Activated naive CD4-positive, alpha-beta T cell treated with anti-CD3 and anti-CD28 coated beads, Interleukin-2, amount 10 ng/mL, durations not matched to agents 7 days and 5 days (primary cell): ENCODE measurements at regions not wholly inside any gene's neighbourhood (a gene's known extent, or its start where the extent isn't known, plus 50 kb on each side); places are given as distances from the start of the nearest gene placed in this dataset.

Experiments used
- CTCF ChIA-PET: fragments of 350-600 bp; sonication (Branson Sonifier 250); formaldehyde crosslinking; loops from one replicate; lab custom pipeline; 2021; ENCODE audit warnings: antibody characterized with exemption; lab: Charles Lee
- DNase-seq: peaks from one replicate; pipeline ENCODE4 v3.0.0-alpha.2; 2020
- H3K27ac Mint-ChIP-seq: one replicate; pipeline ENCODE4 v1.8.0; 2021; ENCODE audit warnings: mild to moderate bottlenecking, moderate library complexity, mixed read lengths
- H3K27me3 Mint-ChIP-seq: one replicate; pipeline ENCODE4 v1.8.0; 2021; ENCODE audit warnings: mild to moderate bottlenecking, mixed read lengths
- H3K36me3 Mint-ChIP-seq: one replicate; pipeline ENCODE4 v1.8.0; 2021; ENCODE audit warnings: mixed read lengths
- H3K4me1 Mint-ChIP-seq: one replicate; pipeline ENCODE4 v1.8.0; 2021; ENCODE audit warnings: mixed read lengths
- H3K4me3 Mint-ChIP-seq: one replicate; pipeline ENCODE4 v1.8.0; 2021; ENCODE audit warnings: mild to moderate bottlenecking, moderate library complexity, mixed read lengths
- H3K9me3 Mint-ChIP-seq: one replicate; pipeline ENCODE4 v1.8.0; 2021; ENCODE audit warnings: mixed read lengths

DNA sequence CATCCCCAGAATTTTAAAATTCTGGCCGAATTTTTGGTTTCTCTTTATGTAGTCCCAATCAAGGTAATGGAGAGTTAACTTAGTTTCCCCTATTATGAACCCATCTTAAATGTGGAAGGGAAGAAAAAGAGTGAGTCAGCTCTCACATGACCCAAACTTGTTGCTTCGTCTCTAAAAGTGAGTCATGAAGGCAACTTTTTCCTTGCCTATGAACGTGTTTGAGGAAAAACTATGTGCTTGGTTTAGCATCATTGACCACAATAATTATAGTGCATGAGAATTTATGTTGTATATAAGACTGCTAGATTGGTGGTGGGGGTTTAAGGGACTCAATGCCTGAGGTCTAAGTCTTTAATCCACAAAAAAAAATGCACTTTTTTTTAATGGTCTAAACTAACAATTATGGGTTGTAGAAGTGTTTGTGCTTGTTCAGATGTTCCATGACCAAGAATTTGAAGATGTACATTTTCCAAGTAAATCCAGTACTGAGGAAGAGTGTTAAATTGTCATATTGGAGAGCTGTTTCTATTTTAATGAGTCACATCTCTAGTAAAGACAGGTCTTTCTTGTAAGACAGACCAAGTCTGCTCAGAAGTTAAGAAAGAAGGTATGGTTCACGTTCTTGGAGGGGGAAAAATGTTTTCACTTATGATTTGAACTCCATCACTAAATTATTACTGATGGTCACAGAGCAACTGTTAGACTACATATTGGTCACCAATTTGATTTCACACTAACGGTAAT lies 409.9 kb upstream of the MARCKS start:
- Mint-ChIP-seq H3K27ac (no peak overlapping the region), H3K4me1 (no peaks in the 10 kb centered on the region), H3K27me3 (no peaks in the 10 kb centered on the region), H3K4me3 (no peak overlapping the region), H3K9me3 (peaks cover 3% of the 10 kb centered on the region), H3K36me3 (no peaks in the 10 kb centered on the region)
- no peak for DNase-seq
- CTCF ChIA-PET: no interaction called here

DNA sequence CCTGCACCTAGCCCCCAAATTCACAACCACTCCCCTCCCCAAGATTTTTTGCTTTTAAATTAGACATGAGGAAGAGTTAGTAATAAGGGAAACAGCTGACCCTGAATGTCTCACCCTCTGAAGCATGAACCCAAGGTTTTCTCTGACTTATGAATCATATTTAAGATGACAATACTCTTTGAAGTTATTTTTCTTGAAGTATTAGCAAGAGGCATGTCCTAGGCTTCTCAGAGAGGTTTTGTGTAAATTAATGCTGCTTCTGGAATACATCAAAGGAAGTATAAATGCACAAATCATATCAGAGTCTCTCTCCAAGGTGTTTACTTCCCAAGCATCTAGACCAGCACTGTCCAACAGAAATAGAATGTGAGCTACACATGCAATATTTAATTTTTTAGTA lies 408.1 kb upstream of the MARCKS start:
- no peak overlapping the region for H3K27ac Mint-ChIP-seq
- H3K9me3 Mint-ChIP-seq: peaks cover 3% of the 10 kb centered on the region
- no peak for DNase-seq
- no peaks in the 10 kb centered on the region for H3K4me1 Mint-ChIP-seq
- H3K4me3 Mint-ChIP-seq: no peak overlapping the region
- no peaks in the 10 kb centered on the region for H3K36me3 Mint-ChIP-seq
- H3K27me3 Mint-ChIP-seq: no peaks in the 10 kb centered on the region
- CTCF ChIA-PET: no interaction called here

DNA sequence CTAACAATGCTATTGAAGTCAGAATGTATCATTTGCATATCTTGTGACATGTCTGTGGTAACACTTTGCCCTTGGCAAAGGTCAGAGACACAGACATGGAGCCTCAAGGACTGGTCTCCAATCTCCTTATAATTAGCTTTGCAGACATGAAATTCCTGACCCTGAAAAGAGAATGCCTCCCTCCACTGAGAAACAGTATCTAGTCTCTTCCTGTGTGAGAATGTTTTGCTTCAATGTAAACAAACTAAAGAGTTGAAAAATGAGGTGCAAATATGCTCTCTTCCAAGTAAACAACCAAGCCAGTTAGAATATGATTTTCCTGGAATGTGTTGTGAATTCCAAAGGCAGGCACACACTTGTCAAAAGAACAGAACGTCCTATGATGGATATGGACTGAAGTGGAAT lies 407.1 kb upstream of the MARCKS start:
- Mint-ChIP-seq H3K9me3 (peaks cover 3% of the 10 kb centered on the region), H3K4me3 (no peak overlapping the region), H3K4me1 (no peaks in the 10 kb centered on the region), H3K27ac (no peak overlapping the region), H3K36me3 (no peaks in the 10 kb centered on the region), H3K27me3 (no peaks in the 10 kb centered on the region)
- CTCF ChIA-PET: no interaction called here
- no peak for DNase-seq

DNA sequence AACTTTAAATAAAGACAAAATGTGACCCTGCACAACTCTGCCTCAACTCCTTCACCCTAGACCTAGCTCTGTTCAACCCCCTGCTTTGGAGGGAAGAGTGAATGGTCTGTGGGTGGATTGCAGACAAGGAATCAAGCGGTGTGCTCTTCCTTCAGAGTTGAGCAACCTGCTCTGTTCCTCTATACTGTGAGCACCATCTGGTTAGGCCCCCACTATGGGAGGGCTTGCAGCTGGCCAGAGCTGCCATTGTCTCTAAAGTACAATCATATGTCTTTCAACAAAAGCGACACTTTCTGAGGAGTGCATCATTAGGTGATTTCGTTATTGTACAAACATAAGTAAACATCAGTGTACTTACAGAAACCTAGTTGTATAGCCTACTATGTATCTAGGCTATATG lies 406.1 kb upstream of the MARCKS start:
- DNase-seq: no peak
- Mint-ChIP-seq H3K4me1 (no peaks in the 10 kb centered on the region), H3K36me3 (no peaks in the 10 kb centered on the region), H3K9me3 (peaks cover 1% of the 10 kb centered on the region), H3K27me3 (peaks cover 3% of the 10 kb centered on the region), H3K27ac (no peak overlapping the region), H3K4me3 (no peak overlapping the region)
- CTCF ChIA-PET: no interaction called here

GRCh38 chr6:113457198-113457597 lies 399.9 kb upstream of the MARCKS start:
- Mint-ChIP-seq H3K4me1 (no peaks in the 10 kb centered on the region), H3K27ac (no peak overlapping the region), H3K9me3 (no peaks in the 10 kb centered on the region), H3K4me3 (no peak overlapping the region), H3K27me3 (peaks cover 3% of the 10 kb centered on the region), H3K36me3 (no peaks in the 10 kb centered on the region)
- CTCF ChIA-PET: no interaction called here
- no peak for DNase-seq

GRCh38 chr6:113457751-113458150 lies 399.4 kb upstream of the MARCKS start:
- H3K36me3 Mint-ChIP-seq: no peaks in the 10 kb centered on the region
- H3K27me3 Mint-ChIP-seq: peaks cover 3% of the 10 kb centered on the region
- H3K4me1 Mint-ChIP-seq: no peaks in the 10 kb centered on the region
- H3K9me3 Mint-ChIP-seq: no peaks in the 10 kb centered on the region
- H3K27ac Mint-ChIP-seq: no peak overlapping the region
- H3K4me3 Mint-ChIP-seq: no peak overlapping the region
- DNase-seq: no peak
- CTCF ChIA-PET: no interaction called here

GRCh38 chr6:113458368-113459010 lies 398.7 kb upstream of the MARCKS start:
- CTCF ChIA-PET: no interaction called here
- DNase-seq: no peak
- no peaks in the 10 kb centered on the region for H3K9me3 Mint-ChIP-seq
- no peak overlapping the region for H3K4me3 Mint-ChIP-seq
- no peak overlapping the region for H3K27ac Mint-ChIP-seq
- H3K27me3 Mint-ChIP-seq: peaks cover 3% of the 10 kb centered on the region
- H3K4me1 Mint-ChIP-seq: no peaks in the 10 kb centered on the region
- H3K36me3 Mint-ChIP-seq: no peaks in the 10 kb centered on the region

DNA sequence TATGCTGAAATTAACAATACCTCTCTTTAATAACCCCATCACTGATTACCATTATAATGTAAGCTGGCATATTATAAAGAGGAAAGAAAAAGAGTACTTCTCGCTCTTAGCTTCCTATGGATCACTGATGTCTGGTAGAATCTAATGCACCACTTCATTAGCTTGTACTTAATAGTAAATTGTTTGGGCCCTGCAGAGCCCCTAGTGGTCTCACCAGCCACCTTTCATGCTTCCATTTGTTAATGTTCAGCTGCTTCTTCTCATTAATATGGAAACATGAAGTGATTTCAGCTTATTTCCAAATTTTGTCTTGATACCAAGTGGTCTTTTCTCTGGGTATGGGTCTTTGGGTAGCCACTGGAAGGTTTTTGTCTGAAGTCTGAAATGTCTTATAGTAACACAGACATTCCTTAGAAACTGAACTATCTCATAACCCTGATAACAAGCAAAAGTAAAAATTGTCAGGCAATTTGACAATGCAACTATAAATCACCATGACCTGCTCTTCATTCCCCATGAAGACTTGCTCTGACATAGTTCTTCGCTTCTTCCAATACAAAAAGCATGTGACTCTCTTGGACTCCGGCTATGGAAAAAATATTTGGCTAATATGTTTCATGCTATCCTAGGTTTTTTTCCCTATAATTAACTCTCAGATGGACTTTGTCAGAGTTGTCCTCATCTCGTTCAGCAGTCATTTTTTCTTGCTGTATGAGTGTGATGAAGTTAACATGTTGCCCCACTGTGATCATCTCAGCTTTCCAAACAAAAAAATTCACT lies 395.8 kb upstream of the MARCKS start:
- Mint-ChIP-seq H3K27ac (no peak overlapping the region), H3K27me3 (no peaks in the 10 kb centered on the region)
- CTCF ChIA-PET: no interaction called here

GRCh38 chr6:113464536-113464935 lies 392.6 kb upstream of the MARCKS start:
- H3K4me1 Mint-ChIP-seq: no peaks in the 10 kb centered on the region
- H3K4me3 Mint-ChIP-seq: no peak overlapping the region
- no peaks in the 10 kb centered on the region for H3K36me3 Mint-ChIP-seq
- peaks cover 5% of the 10 kb centered on the region for H3K9me3 Mint-ChIP-seq
- no peaks in the 10 kb centered on the region for H3K27me3 Mint-ChIP-seq
- no peak overlapping the region for H3K27ac Mint-ChIP-seq
- no peak for DNase-seq
- CTCF ChIA-PET: no interaction called here

More for the DNA sequence above, 395.8 kb upstream of the MARCKS start:
- DNase-seq: no peak
- no peaks in the 10 kb centered on the region for H3K36me3 Mint-ChIP-seq
- no peak overlapping the region for H3K4me3 Mint-ChIP-seq
- no peaks in the 10 kb centered on the region for H3K9me3 Mint-ChIP-seq
- H3K4me1 Mint-ChIP-seq: no peaks in the 10 kb centered on the region

- Mint-ChIP-seq H3K9me3 (peaks cover 5% of the 10 kb centered on the region), H3K27me3 (no peaks in the 10 kb centered on the region), H3K36me3 (no peaks in the 10 kb centered on the region), H3K4me1 (no peaks in the 10 kb centered on the region), H3K27ac (no peak overlapping the region), H3K4me3 (no peak overlapping the region)
- CTCF ChIA-PET: no interaction called here
- no peak for DNase-seq
Observed at GRCh38 chr6:113464960-113465359, 392.2 kb upstream of the MARCKS start.

GRCh38 chr6:113466526-113466925 lies 390.6 kb upstream of the MARCKS start:
- Mint-ChIP-seq H3K36me3 (no peaks in the 10 kb centered on the region), H3K9me3 (peaks cover 5% of the 10 kb centered on the region), H3K27ac (no peak overlapping the region), H3K4me3 (no peak overlapping the region), H3K27me3 (no peaks in the 10 kb centered on the region), H3K4me1 (no peaks in the 10 kb centered on the region)
- no peak for DNase-seq
- CTCF ChIA-PET: no interaction called here

GRCh38 chr6:113475392-113475791 lies 381.8 kb upstream of the MARCKS start:
- no peak overlapping the region for H3K27ac Mint-ChIP-seq
- no peaks in the 10 kb centered on the region for H3K4me1 Mint-ChIP-seq
- DNase-seq: no peak
- H3K36me3 Mint-ChIP-seq: no peaks in the 10 kb centered on the region
- no peak overlapping the region for H3K4me3 Mint-ChIP-seq
- no peaks in the 10 kb centered on the region for H3K27me3 Mint-ChIP-seq
- H3K9me3 Mint-ChIP-seq: no peaks in the 10 kb centered on the region
- CTCF ChIA-PET: no interaction called here

DNA sequence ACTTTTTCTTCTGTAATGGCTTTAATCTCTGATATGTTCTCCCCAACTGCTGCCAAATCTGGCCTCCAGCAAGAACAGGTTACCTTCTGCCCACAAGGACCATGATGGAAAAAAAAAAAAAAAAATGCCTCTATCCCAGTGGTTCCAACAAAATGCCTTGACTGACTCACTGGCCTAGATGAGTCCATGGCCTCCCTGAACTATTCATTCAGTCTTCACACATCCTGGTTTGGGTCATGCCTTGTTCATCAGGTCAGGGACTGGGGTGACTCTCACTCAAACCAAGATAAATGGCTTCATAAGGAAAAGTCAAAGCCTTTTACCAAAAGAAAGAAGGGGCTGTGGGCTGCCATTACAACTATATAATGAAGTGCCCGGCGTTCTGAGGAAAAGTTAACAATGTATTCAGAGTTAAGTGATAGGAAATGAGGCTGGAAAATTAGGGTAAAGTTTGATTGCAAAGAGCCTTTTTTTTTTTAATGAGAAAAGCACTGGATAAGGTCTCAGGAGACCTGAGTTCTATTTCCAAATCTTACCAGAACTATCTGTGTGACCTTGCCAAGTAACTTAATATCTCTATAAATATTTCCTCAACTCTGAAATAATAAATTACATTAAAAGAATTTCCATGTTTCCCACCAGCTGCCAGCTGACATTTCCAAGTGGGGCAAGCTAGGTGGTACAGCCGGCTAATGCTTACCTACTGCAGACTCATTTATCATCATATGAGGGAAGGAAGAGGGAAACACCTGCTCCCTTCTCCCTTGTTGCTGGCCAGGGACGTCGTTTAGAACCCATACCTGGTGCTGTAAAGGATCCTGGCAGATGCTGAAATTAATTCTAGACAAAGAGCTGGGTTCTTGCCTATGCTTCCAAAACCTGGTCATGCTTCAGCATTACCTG lies 380.0 kb upstream of the MARCKS start:
- H3K27ac Mint-ChIP-seq: no peak overlapping the region
- CTCF ChIA-PET: no interaction called here
- no peak for DNase-seq
- H3K4me3 Mint-ChIP-seq: no peak overlapping the region
- H3K27me3 Mint-ChIP-seq: no peaks in the 10 kb centered on the region
- no peaks in the 10 kb centered on the region for H3K4me1 Mint-ChIP-seq
- H3K9me3 Mint-ChIP-seq: no peaks in the 10 kb centered on the region
- no peaks in the 10 kb centered on the region for H3K36me3 Mint-ChIP-seq

- no peak for DNase-seq
- no peaks in the 10 kb centered on the region for H3K9me3 Mint-ChIP-seq
- H3K27ac Mint-ChIP-seq: no peak overlapping the region
Observed at GRCh38 chr6:113480616-113481015, 376.5 kb upstream of the MARCKS start.

More at GRCh38 chr6:113480616-113481015, 376.5 kb upstream of the MARCKS start:
- Mint-ChIP-seq H3K4me3 (no peak overlapping the region), H3K36me3 (no peaks in the 10 kb centered on the region), H3K27me3 (no peaks in the 10 kb centered on the region), H3K4me1 (no peaks in the 10 kb centered on the region)
- CTCF ChIA-PET: interaction anchor here (0.6 kb wide), 1 partner anchor 174 kb away, joined by 3 read pairs; no protein-coding TSS in a partner anchor
